IPS-20b (cell line): ENCODE measurements at regions not wholly inside any gene's neighbourhood (a gene's known extent, or its start where the extent isn't known, plus 50 kb on each side); places are given as distances from the start of the nearest gene placed in this dataset.

ENCODE experiments used
- H3K27ac ChIP-seq: one replicate; pipeline ENCODE4 v1.5.1; 2013; ENCODE audit warnings: low read length
- H3K27me3 ChIP-seq: 2 replicates; pipeline ENCODE4 v1.6.1; 2013; ENCODE audit warnings: mild to moderate bottlenecking, low read length, inconsistent platforms; ENCODE audit not compliant: insufficient read depth
- H3K36me3 ChIP-seq: 2 replicates; pipeline ENCODE4 v1.6.1; 2013; ENCODE audit warnings: low read depth, mild to moderate bottlenecking, inconsistent platforms, low read length, moderate library complexity; ENCODE audit not compliant: insufficient read depth
- H3K4me1 ChIP-seq: 2 replicates; pipeline ENCODE4 v1.6.1; 2013; ENCODE audit warnings: mild to moderate bottlenecking, control low read depth, inconsistent platforms, low read length, moderate library complexity; ENCODE audit not compliant: insufficient read depth
- H3K4me3 ChIP-seq: 2 replicates; pipeline ENCODE4 v1.5.1; 2013; ENCODE audit warnings: mild to moderate bottlenecking, low read length, inconsistent platforms
- H3K9ac ChIP-seq: 2 replicates; pipeline ENCODE4 v1.6.1; 2013; ENCODE audit warnings: low read depth, mild to moderate bottlenecking, inconsistent platforms, low read length, moderate library complexity
- H3K9me3 ChIP-seq: 2 replicates; pipeline ENCODE4 v1.6.1; 2013; ENCODE audit warnings: mild to moderate bottlenecking, low read depth, low read length, inconsistent platforms; ENCODE audit not compliant: insufficient read depth

- Histone ChIP-seq H3K36me3 (no peaks in the 10 kb centered on the region), H3K27ac (no peak overlapping the region), H3K4me1 (no peaks in the 10 kb centered on the region), H3K9ac (no peak overlapping the region), H3K4me3 (no peak overlapping the region), H3K27me3 (no peaks in the 10 kb centered on the region; the same call in 1 of the 2 replicates), H3K9me3 (no peaks in the 10 kb centered on the region)
These were observed 302.7 kb downstream of the CYP26B1 start for GRCh38 chr2:71844967-71845366.

- H3K9me3 ChIP-seq: no peaks in the 10 kb centered on the region
- no peaks in the 10 kb centered on the region; the same call in 1 of the 2 replicates for H3K27me3 ChIP-seq
- H3K36me3 ChIP-seq: no peaks in the 10 kb centered on the region
- H3K27ac ChIP-seq: no peak overlapping the region
- H3K4me3 ChIP-seq: no peak overlapping the region
- no peaks in the 10 kb centered on the region for H3K4me1 ChIP-seq
- H3K9ac ChIP-seq: no peak overlapping the region
These were observed 304.2 kb downstream of the CYP26B1 start for GRCh38 chr2:71843391-71843850.

GRCh38 chr2:71842744-71843143 is 304.9 kb downstream of the CYP26B1 start:
- no peak overlapping the region for H3K9ac ChIP-seq
- H3K4me1 ChIP-seq: no peaks in the 10 kb centered on the region
- no peaks in the 10 kb centered on the region; the same call in 1 of the 2 replicates for H3K27me3 ChIP-seq

GRCh38 chr2:71839826-71840225 is 307.8 kb downstream of the CYP26B1 start:
- Histone ChIP-seq H3K4me1 (no peaks in the 10 kb centered on the region), H3K4me3 (no peak overlapping the region), H3K27ac (no peak overlapping the region), H3K36me3 (no peaks in the 10 kb centered on the region), H3K9me3 (no peaks in the 10 kb centered on the region), H3K9ac (no peak overlapping the region), H3K27me3 (no peaks in the 10 kb centered on the region)

More at GRCh38 chr2:71842744-71843143, 304.9 kb downstream of the CYP26B1 start:
- Histone ChIP-seq H3K9me3 (no peaks in the 10 kb centered on the region), H3K4me3 (no peak overlapping the region), H3K27ac (no peak overlapping the region), H3K36me3 (no peaks in the 10 kb centered on the region)

- Histone ChIP-seq H3K27me3 (no peaks in the 10 kb centered on the region), H3K9ac (no peak overlapping the region), H3K9me3 (no peaks in the 10 kb centered on the region), H3K4me1 (no peaks in the 10 kb centered on the region), H3K27ac (no peak overlapping the region), H3K36me3 (no peaks in the 10 kb centered on the region), H3K4me3 (no peak overlapping the region)
These were observed 312.9 kb downstream of the CYP26B1 start for GRCh38 chr2:71834796-71835195.

GRCh38 chr2:71833855-71834560 is 313.7 kb downstream of the CYP26B1 start:
- Histone ChIP-seq H3K27ac (no peak overlapping the region), H3K4me1 (no peaks in the 10 kb centered on the region), H3K27me3 (no peaks in the 10 kb centered on the region), H3K9ac (no peak overlapping the region), H3K4me3 (no peak overlapping the region), H3K9me3 (no peaks in the 10 kb centered on the region), H3K36me3 (no peaks in the 10 kb centered on the region)

GRCh38 chr2:71833272-71833671 is 314.4 kb downstream of the CYP26B1 start:
- Histone ChIP-seq H3K4me1 (no peaks in the 10 kb centered on the region), H3K9me3 (no peaks in the 10 kb centered on the region), H3K4me3 (no peak overlapping the region), H3K36me3 (no peaks in the 10 kb centered on the region), H3K27me3 (no peaks in the 10 kb centered on the region), H3K27ac (no peak overlapping the region), H3K9ac (no peak overlapping the region)

- no peaks in the 10 kb centered on the region for H3K27me3 ChIP-seq
- H3K4me1 ChIP-seq: no peaks in the 10 kb centered on the region
- no peaks in the 10 kb centered on the region for H3K36me3 ChIP-seq
- no peak overlapping the region for H3K9ac ChIP-seq
- H3K27ac ChIP-seq: no peak overlapping the region
- no peaks in the 10 kb centered on the region for H3K9me3 ChIP-seq
- no peak overlapping the region for H3K4me3 ChIP-seq
These were observed 314.8 kb downstream of the CYP26B1 start for GRCh38 chr2:71832844-71833243.

GRCh38 chr2:71832388-71832787 is 315.3 kb downstream of the CYP26B1 start:
- no peak overlapping the region for H3K27ac ChIP-seq
- H3K9ac ChIP-seq: no peak overlapping the region
- H3K36me3 ChIP-seq: no peaks in the 10 kb centered on the region
- no peaks in the 10 kb centered on the region for H3K9me3 ChIP-seq
- H3K27me3 ChIP-seq: no peaks in the 10 kb centered on the region
- no peak overlapping the region for H3K4me3 ChIP-seq
- H3K4me1 ChIP-seq: no peaks in the 10 kb centered on the region

GRCh38 chr2:71831193-71831577 is 316.5 kb downstream of the CYP26B1 start:
- H3K27ac ChIP-seq: no peak overlapping the region
- H3K36me3 ChIP-seq: no peaks in the 10 kb centered on the region
- H3K9ac ChIP-seq: no peak overlapping the region
- no peaks in the 10 kb centered on the region for H3K9me3 ChIP-seq
- H3K4me1 ChIP-seq: no peaks in the 10 kb centered on the region
- no peaks in the 10 kb centered on the region for H3K27me3 ChIP-seq
- no peak overlapping the region for H3K4me3 ChIP-seq

GRCh38 chr2:71830497-71831192 is 317.0 kb downstream of the CYP26B1 start:
- H3K27ac ChIP-seq: no peak overlapping the region
- no peaks in the 10 kb centered on the region for H3K27me3 ChIP-seq
- H3K9ac ChIP-seq: no peak overlapping the region

GRCh38 chr2:71829008-71829407 is 318.7 kb downstream of the CYP26B1 start:
- Histone ChIP-seq H3K9ac (no peak overlapping the region), H3K27me3 (no peaks in the 10 kb centered on the region), H3K4me1 (no peaks in the 10 kb centered on the region), H3K36me3 (no peaks in the 10 kb centered on the region), H3K9me3 (peaks cover 8% of the 10 kb centered on the region; the same call in 1 of the 2 replicates), H3K27ac (no peak overlapping the region), H3K4me3 (no peak overlapping the region)

More at GRCh38 chr2:71830497-71831192, 317.0 kb downstream of the CYP26B1 start:
- Histone ChIP-seq H3K4me1 (no peaks in the 10 kb centered on the region), H3K9me3 (no peaks in the 10 kb centered on the region), H3K4me3 (no peak overlapping the region), H3K36me3 (no peaks in the 10 kb centered on the region)
